ENCODE measurements at regions not wholly inside any gene's neighbourhood (a gene's known extent, or its start where the extent isn't known, plus 50 kb on each side); places are given as distances from the start of the nearest gene placed in this dataset.

GRCh38 chr2:175253871-175254270, 72.4 kb upstream of the ATP5MC3 start (continued):
- TF ChIP-seq ARNTL (CRISPR knock-in tag; IDR thresholded peaks at IDR 0.05; ENCODE audit: borderline replicate concordance, low read depth) (no peak), TCF4 (CRISPR knock-in tag; IDR thresholded peaks at IDR 0.05; ENCODE audit: borderline replicate concordance) (no peak), CSDC2 (CRISPR knock-in tag; IDR thresholded peaks at IDR 0.05) (no peak), RARB (CRISPR knock-in tag; IDR thresholded peaks at IDR 0.05) (no peak), TOX (CRISPR knock-in tag; IDR thresholded peaks at IDR 0.05; ENCODE audit: borderline replicate concordance) (no peak), ZC3H10 (CRISPR knock-in tag; IDR thresholded peaks at IDR 0.05) (no peak), ISL1 (CRISPR knock-in tag; IDR thresholded peaks at IDR 0.05) (no peak), PATZ1 (CRISPR knock-in tag; IDR thresholded peaks at IDR 0.05; ENCODE audit: borderline replicate concordance) (no peak), SNAI2 (CRISPR knock-in tag; IDR thresholded peaks at IDR 0.05) (no peak)

GRCh38 chr2:175251425-175252041, 70.0 kb upstream of the ATP5MC3 start:
- peak; percentile 74 for ATAC-seq
- TF ChIP-seq TCF4 (CRISPR knock-in tag; IDR thresholded peaks at IDR 0.05; ENCODE audit: borderline replicate concordance) (no peak), SNAI2 (CRISPR knock-in tag; IDR thresholded peaks at IDR 0.05) (no peak), CREB5 (CRISPR knock-in tag; IDR thresholded peaks at IDR 0.05; ENCODE audit: low read depth) (no peak), GLIS3 (CRISPR knock-in tag; IDR thresholded peaks at IDR 0.05) (no peak), ZFP3 (CRISPR knock-in tag; IDR thresholded peaks at IDR 0.05) (no peak), ISL1 (CRISPR knock-in tag; IDR thresholded peaks at IDR 0.05) (no peak), ZC3H10 (CRISPR knock-in tag; IDR thresholded peaks at IDR 0.05) (no peak), POU6F1 (CRISPR knock-in tag; IDR thresholded peaks at IDR 0.05; ENCODE audit: borderline replicate concordance, low read depth) (no peak), PATZ1 (CRISPR knock-in tag; IDR thresholded peaks at IDR 0.05; ENCODE audit: borderline replicate concordance) (no peak), CSRNP3 (CRISPR knock-in tag; IDR thresholded peaks at IDR 0.05) (no peak)

GRCh38 chr2:175247159-175247558, 65.6 kb upstream of the ATP5MC3 start:
- no peak for ATAC-seq
- TF ChIP-seq CSDC2 (CRISPR knock-in tag; IDR thresholded peaks at IDR 0.05), result no peak
- TF ChIP-seq ZC3H10 (CRISPR knock-in tag; IDR thresholded peaks at IDR 0.05), result no peak
- no peak for TF ChIP-seq PATZ1 (CRISPR knock-in tag; IDR thresholded peaks at IDR 0.05; ENCODE audit: borderline replicate concordance)
- TF ChIP-seq ZFP30 (CRISPR knock-in tag; IDR thresholded peaks at IDR 0.05), result no peak
- TF ChIP-seq SNAI2 (CRISPR knock-in tag; IDR thresholded peaks at IDR 0.05), result no peak

GRCh38 chr2:175244697-175245096, 63.2 kb upstream of the ATP5MC3 start:
- ATAC-seq, result no peak
- TF ChIP-seq ZNF565 (CRISPR knock-in tag; conservative IDR thresholded peaks at IDR 0.05; ENCODE audit: low read depth), result no peak
- no peak for TF ChIP-seq PATZ1 (CRISPR knock-in tag; IDR thresholded peaks at IDR 0.05; ENCODE audit: borderline replicate concordance)
- no peak for TF ChIP-seq ARNTL (CRISPR knock-in tag; IDR thresholded peaks at IDR 0.05; ENCODE audit: borderline replicate concordance, low read depth)
- no peak for TF ChIP-seq PPARA (CRISPR knock-in tag; IDR thresholded peaks at IDR 0.05; ENCODE audit: borderline replicate concordance)
- TF ChIP-seq ISL1 (CRISPR knock-in tag; IDR thresholded peaks at IDR 0.05), result no peak
- TF ChIP-seq TOX (CRISPR knock-in tag; IDR thresholded peaks at IDR 0.05; ENCODE audit: borderline replicate concordance), result no peak
- TF ChIP-seq ZFP3 (CRISPR knock-in tag; IDR thresholded peaks at IDR 0.05), result no peak
- TF ChIP-seq BACH2 (CRISPR knock-in tag; IDR thresholded peaks at IDR 0.05; ENCODE audit: borderline replicate concordance), result no peak
- no peak for TF ChIP-seq CSDC2 (CRISPR knock-in tag; IDR thresholded peaks at IDR 0.05)
- no peak for TF ChIP-seq TSHZ2 (CRISPR knock-in tag; IDR thresholded peaks at IDR 0.05)
